Fibroblast of gingiva (primary cell): ENCODE measurements at regions not wholly inside any gene's neighbourhood (a gene's known extent, or its start where the extent isn't known, plus 50 kb on each side); places are given as distances from the start of the nearest gene placed in this dataset.
A peak's percentile ranks its signal among the peaks of the same experiment; 100 is the strongest.

Experiments used
- DNase-seq: peaks from one replicate; pipeline ENCODE4 v3.0.0-alpha.2; 2011; ENCODE audit warnings: low read depth

DNA sequence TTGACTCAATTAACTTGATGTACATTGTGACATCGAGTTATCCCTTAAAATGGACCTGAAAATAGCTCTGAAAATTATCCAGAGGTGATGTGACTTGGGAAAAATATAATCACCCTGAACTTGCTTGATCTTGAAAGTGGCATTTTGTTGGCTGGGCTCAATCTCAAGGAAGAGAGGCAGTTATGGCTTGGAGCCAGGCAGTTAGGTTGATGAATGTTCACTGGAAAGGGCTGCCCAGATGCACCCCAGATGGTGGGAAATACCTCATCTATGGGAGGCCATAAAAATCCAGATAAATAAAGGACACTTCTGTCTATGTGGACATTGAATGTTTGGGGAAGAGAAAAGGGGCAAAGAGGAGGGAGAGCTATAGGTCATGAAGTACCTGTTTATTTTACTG lies 55.7 kb upstream of the OR5AN1 start:
- DNase-seq = no peak

DNA sequence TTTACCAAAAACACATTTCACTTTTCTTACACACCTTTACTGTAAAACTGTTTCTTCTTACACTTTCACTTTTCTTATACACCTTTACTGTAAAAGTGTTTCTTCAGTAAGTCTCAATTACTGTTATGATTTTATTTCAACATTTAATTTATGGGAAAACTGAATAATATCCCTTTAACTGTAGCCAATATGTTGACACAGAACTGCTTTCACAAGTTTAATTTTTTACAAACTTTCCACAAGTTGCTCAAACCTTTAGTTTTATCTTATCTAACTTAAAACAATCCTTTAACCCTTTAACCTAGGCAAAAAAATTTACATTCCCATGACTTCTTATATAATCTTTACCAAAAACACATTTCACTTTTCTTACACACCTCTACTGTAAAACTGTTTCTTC lies 63.3 kb upstream of the OR5AN1 start:
- DNase-seq = no peak

DNA sequence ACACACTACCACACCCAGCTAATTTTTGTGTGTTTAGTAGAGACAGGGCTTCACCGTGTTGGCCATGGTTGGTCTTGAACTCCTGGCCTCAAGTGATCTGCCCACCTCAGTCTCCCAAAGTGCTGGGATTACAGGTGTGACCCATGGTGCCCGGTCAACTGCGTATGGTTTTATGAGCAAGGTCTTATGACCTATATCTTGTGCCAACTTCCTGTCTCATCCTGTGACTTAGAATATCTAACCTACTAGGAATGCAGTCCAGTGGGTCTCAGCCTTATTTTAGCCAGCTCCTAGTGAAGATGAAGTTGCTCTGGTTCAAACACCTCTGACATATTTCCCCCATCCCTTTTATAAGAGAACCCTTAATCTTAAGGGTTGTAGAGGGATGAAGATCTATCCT lies 66.1 kb upstream of the OR5AN1 start:
- DNase-seq = no peak

DNA sequence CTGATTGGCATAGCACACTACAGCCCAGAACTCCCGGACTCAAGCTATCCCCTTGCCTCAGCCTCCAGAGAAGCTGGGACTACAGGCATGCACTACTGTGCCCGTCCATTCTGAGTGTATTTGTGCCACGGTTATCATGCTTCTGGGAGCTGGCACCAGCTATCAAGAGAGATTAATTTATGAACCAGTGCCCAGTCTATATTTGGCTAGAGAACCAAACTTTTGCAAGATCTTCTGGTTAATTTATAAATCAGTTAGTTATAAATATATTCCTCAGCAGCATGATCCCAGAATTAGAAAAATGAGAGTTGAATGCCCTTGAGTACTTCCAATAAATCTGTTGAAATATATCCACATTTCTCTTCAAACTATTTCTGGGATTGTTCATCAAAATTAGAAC lies 67.5 kb upstream of the OR5AN1 start:
- DNase-seq = no peak

DNA sequence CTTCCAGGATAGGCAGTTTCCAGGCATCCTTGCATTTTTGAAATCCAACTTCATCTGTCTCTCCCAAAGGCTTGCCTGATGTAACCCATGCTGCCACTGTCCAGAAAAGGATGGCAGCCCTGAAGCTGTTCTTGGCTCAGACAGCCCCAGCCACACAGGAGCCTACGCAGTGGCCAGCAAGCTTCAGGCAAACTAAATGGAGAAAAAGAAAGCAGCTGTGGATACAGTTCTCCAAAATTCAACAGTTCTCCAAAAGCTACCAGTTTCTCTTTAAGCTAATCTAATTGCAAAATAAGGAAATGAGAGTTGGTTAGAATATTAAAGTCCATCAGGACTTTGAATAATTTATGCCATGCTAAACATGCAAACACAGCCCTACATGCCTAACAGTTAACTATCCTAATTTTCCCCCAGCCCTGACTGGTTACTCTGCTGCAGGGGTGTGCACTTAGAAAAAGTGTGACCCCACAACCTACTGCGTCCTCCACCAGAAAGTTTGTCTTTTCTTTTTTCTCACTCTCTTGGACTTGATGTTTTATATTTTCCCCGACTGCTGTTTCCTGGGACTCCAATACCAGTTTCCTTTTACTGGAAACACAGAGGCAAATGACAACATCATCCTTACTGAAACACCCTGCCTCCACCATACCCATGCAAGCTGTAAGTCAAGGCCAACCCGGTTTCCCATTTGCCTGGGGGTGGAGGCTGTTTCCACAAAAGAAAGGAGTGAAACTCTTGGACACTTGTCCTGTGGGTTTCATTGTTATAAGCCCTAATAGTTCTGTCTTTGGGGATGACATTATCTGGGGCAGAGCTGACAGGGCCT lies 69.1 kb upstream of the OR5AN1 start:
- DNase-seq = no peak

DNA sequence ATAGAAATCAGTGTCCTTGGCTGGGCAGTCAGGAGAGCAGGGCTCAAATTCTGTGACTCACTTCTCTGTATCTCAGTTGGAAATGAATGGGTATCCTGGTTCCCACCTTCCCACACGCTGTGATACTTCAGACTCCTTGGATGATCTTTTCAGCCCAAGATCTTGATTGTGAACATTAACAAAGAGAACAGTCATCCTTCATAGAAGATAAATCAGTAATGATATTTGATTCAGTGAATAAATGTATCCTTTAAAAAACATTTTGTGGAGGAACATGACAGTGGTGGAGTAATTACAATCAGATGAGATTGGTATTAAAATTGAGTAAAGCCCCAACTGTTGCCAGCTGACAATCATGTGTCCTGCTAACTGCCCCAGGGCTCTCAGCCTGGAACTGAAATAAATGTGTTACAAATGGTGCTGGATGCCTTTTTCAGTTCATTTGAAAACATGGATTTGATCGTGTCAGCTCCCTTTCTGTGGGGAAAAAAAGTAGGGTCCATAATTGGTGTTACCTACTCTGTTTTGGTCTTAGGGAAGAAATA lies 72.9 kb upstream of the OR5AN1 start:
- no peak for DNase-seq

DNA sequence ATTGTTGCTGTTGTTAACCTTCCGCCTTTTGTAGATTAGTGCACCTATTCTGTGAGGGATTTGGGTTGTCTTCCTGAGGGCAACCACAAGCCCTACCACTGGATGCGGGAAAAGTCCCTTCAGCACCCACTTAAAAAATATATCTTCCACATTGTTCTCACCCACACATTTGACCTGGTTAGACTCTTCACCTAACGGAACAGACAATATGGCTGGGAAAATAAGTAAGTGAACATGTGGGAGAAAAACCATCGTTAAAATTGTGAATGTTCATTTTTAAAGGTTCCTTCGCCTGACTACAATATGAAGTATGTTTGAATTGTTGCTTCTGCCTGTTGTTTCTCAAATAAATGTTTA lies 72.0 kb upstream of the MPEG1 start:
- no peak for DNase-seq

DNA sequence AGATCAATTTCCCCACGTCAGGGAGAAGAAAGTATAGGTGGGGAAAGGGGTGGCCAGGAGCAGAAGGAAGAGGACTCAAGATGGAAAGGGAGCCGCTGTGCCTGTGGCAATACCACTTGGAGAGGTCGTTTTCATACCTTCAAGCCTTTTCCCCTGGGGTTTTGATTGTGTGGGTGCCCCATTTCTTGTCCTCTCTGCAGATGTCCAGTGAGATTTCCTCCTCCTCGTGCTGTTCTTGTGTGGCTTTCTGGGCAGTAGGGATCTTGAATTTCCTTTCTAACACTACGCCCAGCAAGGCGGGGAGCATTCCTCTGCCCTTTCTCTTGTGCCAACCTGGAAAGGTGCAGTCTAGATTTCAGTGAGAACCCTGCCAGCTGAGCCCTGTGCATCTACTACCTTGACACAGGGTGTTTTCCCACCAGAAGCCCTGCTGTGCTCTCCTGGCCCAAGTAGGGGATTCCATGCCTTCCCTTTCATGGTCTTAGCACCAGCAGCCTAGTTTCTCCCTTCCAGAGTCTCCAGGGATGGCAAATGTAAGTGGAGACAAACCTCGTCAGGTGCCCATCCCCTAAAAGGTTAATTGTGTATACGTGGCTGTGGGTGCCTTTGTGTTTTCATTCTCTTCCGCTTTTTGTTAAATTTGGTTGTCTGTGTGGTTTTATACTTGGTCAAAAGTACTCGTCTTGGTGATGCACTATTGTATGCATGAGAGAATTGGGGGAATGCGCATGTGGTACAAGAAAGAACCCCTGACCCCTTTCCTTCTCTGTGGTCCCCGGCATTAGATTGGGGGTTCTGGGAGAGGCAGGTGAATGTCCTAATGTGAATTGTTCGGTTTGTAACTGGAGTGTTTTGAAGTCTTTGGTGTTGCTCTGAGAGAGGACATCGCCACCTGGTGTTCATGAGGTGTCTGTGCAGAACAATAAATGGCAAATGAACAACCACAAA lies 71.4 kb upstream of the MPEG1 start:
- peak; percentile 36 for DNase-seq

DNA sequence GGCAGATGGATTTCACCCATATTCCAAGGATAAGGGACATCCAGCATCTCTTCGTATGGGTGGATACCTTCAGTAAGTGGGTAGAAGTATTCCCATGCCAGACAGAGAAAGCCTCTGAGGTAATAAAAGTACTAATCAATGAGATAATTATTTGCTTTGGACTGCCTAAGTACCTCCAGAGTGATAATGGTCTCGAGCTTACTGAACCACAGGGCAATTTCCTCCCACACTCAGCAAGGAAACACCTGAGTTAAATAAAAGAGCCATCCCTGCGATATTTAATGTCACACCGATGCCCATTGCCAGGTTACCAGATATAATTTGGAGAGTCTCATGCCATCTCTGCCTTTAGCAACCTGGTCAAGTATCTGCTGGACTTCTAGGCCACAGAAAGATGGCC lies 70.6 kb upstream of the MPEG1 start:
- DNase-seq = no peak

DNA sequence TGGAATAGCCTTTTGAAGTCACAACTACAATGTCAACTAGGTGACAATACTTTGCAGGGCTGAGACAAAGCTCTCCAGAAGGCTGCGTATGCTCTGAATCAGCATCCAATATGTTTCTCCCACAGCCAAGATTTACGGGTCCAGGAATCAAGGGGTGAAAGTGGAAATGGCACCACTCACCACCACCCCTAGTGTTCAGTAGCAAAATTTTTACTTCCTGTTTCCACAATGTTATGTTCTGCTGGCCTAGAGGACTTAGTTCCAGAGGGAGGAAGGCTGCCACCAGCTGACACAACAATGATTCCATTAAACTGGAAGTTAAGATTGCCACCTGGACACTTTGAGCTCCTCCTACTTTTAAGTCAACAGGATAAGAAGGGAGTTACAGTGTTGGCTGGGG lies 68.5 kb upstream of the MPEG1 start:
- no peak for DNase-seq

DNA sequence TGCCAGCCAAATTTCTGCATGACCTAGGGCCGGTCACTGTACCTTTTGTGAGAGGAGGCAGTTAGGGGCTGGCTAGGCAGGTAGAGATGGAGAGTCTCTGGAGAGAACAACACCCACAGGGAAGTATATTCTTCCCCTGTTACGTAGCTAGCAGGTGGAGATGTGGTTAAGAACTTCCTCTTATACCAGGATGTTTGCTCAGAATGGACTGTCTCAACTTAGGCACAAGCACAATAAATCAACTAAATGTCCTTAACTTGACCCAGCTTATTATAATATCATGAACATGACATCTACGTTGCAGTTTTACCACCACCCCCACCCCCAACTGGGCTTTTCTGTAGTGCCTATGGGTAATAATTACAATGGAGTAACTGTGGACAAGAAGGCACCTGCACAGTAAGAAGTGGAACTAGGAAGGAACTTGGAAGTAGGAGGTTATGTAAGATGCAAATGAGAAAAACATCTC lies 60.7 kb upstream of the MPEG1 start:
- no peak for DNase-seq

DNA sequence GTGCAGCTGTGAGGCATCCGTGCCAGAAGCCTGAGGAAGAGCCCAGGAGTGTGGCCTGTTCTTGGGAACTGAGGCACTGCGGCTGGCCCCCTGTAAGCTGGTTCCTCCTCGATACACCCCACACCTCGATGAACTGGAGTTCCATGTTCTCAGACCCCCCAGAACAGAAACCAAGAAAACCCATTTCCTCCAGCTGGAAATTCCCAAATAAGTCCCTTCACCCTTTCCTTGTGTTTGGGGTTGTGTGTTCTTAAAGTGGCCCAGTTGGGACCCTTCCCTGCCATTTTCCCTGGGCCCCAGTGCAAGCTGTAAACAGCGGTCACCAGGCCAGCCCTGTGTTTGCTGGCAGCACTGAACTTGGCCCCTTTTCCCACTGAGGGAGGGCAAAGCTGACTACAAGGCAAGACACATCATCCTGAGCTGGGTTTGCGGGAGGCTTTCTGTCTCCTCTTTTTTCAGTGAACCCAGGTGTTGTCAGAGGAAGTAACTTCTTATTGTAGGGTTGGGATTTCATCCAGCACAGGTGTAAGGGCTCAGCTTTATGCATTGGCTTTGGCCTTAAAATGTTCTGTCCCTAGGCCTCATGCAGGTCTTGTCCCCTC lies 60.1 kb upstream of the MPEG1 start:
- no peak for DNase-seq

DNA sequence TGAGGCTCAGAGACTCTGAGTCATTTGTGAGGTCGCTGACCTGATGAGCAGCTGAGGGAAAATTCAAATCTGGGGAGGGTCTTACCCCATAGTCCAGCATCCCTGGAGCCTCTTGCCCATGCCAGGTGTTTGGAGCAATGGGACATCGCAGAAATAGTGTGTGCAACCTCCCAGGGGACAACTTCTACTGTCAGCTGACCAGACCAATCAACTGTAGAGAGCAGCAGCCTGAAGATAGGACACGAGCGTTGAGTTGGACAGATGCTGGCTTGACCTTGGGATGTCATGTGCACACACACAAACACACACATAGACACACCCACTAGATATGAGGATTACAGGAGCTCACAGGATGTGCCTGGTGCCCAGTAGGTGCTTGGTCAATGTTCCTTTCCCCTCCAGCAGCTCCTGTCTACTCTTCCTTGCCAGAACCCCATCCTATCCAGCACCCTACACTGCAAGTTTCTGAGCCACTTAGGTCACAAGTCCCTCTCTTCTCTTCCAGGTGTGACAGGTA lies 59.1 kb upstream of the MPEG1 start:
- DNase-seq = no peak

DNA sequence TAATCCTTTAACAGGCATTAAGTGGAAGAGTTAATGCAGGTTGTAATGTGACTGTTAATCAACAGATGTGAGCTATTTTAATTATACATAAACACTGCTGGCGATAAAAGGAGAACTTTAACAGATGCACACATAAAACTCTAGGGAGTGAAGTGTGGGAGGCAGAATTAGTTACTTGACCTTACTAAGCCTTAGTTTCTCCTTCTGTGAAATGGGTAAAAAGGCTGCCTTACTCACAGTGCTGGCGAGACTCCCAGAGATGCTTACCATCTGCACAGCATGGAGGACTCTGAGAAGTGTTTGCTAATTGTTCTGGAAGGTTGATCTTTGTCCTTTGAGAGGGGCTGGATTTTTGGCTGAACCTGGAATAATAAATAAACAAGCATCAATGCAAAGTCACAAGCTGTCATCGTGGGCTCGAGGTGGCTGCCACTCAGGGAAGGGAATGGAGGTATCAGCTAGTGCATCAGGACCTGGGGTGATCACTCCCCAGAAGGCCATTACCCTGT lies 58.6 kb upstream of the MPEG1 start:
- no peak for DNase-seq

DNA sequence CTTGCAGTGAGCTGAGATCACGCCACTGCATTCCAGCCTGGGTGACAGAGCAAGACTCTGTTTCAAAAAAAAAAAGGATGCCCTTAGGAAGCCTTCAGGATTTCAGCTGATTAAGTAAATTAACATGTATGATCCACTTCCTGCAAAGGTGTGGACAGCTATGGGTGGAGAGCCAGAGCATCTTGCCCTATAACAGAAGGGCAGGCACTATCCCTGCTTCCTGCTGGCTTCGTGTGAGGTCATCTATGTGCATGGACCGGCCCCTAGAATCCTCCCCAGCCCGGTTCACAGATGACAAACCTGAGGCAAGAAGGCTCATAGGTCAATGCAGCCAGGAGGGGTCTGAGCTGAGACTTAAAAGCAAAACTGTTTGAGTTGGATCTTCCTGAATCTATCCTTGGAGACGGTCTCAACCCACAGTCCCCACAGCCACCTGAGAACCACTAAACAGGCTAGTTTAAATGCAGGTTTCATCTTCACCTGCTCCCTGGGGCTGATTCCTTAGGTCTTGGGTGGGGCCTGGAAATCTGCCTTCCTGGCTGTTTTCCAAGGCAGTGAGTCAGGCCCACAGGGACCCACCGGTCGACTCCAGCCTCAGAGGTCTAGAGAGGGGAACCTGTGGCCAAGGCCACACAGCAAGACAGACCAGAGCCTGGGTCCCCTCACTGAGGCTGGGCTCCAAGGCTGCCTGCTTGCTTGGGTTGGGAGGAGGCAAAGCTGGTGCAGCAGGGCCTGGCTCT lies 55.2 kb upstream of the MPEG1 start:
- no peak for DNase-seq

DNA sequence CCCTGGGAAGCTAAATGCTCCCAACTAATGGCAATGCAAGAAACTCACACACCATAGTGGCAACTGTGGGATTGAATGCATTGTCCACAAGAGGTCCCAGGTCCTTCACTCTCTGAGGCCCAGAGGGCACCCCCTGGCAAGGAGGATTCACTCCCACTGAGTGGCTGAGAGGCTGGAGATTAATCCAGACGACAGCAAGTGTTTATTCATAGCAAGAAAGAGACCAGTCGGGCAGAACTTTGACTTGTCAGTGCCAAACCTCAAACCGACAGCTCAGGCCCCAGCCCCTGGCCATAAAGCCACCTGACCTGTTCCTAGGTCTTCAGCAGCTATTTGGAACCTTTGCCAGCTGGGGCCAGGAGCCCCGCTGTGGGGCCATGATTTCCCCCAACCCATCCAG lies 54.5 kb upstream of the MPEG1 start:
- no peak for DNase-seq

DNA sequence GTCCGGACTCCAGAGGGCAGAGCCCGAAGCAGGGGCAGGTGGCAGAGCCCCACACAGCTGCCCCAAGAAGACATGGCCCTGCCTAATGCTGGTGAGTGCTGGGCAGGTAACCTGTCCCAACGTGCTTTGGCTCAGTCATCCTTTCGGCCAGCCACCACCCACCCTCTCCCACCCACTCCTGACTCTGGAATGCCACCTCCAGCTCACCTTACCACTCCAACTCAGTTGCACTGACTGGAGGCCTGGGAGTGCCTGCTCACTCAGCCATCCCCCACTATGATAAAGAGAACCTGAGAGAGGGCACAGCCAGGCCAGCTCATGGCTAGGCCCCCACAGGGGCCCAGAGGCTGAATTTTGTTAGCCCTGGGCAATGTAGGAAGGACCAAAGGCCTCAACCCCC lies 53.8 kb upstream of the MPEG1 start:
- no peak for DNase-seq

DNA sequence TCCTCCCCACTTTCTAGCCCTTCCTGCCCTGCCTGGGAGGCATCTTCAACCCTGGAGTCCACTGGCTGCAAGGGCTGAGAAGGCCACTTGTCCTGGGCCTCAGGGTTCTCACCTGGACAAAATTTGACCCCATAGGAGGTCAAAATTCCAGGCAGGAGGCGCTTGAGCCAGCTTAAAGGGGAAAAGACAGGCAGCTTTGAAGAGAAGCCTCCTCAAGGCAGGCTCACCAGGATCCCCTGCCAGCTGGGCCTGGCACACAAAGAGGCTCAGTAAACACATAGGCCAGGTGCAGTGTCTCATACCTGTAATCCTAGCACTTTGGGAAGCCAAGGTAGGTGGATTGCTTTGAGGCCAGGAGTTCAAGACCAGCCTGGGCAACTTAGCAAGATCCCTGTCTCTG lies 53.0 kb upstream of the MPEG1 start:
- no peak for DNase-seq

DNA sequence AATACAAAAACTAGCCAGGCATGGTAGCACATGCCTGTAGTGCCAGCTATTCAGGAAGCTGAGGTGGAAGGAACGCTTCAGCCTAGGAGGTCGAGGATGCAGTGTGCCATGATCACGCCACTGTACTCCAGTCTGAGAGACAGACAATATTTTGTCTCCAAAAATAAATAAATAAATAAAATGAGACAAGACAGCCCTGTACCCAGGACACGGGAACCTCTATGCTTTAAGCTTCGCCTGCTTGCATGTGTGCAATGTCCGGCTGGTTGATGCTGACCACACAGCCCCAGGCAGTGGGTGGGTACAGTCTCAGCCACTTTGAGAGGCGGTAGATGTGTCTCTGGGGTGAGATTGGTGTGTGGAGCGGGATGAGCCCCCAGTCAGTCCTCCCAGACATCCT lies 52.0 kb upstream of the MPEG1 start:
- DNase-seq = no peak

DNA sequence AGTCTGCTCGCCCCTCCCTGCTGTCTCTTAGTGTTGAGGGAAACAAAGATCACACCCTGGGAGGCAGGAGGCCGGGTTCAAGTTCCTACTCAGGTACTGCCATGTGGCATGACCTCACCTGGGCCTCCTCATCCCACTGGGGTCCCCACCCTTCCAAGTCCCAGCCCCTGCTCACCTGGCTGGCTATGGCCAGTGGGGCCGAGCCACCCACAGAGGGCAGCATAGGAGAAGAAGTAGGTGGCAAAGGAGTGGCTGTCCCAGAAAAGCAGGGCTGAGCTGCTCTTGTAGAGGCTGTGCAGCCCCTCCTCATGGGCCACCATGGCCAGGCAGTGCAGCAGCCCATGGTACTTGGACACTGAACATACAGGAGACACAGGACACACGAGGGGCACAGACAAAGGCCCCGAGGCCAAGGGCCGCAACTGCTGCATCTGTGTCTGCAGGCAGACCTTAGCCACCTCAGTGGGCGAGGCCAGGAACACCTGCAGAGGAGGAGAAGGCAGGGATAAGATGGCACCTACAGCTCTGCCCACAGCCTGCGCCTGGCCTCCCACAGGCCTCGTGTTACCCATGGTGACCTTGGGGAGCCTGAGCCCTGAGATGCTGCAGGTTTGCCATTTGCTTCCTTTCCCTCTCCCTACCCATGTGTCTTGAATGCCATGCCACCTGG lies 50.6 kb upstream of the MPEG1 start:
- no peak for DNase-seq
